Stimulated activated naive CD4-positive, alpha-beta T cell (primary cell): ENCODE measurements at regions not wholly inside any gene's neighbourhood (a gene's known extent, or its start where the extent isn't known, plus 50 kb on each side); places are given as distances from the start of the nearest gene placed in this dataset.
A peak's percentile ranks its signal among the peaks of the same experiment; 100 is the strongest.

Experiments used
- DNase-seq, 6 experiments: peaks; one replicate each; lab custom pipeline; 2025; lab: John Stamatoyannopoulos, UW

DNA sequence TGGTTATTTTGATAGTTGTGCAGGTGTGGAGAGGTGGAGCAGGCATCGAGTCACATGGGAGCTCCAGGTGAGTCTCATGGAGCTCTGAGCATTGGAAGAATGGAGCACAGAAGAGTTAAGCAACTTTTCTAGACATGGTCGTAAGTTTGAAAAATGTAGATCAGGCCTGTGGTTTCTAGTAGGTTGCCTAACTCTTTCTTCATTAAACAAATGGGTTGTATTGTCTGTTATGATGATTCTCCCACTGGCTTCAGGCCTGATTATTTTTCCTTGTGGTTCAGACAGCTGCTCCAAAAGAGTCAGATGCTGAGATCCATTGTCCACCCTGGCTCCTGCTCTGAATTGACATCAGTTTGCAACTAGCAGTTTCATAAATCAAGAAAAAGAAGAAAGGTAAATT, 80.3 kb upstream of the RPS23 start:
- no peak for DNase-seq

DNA sequence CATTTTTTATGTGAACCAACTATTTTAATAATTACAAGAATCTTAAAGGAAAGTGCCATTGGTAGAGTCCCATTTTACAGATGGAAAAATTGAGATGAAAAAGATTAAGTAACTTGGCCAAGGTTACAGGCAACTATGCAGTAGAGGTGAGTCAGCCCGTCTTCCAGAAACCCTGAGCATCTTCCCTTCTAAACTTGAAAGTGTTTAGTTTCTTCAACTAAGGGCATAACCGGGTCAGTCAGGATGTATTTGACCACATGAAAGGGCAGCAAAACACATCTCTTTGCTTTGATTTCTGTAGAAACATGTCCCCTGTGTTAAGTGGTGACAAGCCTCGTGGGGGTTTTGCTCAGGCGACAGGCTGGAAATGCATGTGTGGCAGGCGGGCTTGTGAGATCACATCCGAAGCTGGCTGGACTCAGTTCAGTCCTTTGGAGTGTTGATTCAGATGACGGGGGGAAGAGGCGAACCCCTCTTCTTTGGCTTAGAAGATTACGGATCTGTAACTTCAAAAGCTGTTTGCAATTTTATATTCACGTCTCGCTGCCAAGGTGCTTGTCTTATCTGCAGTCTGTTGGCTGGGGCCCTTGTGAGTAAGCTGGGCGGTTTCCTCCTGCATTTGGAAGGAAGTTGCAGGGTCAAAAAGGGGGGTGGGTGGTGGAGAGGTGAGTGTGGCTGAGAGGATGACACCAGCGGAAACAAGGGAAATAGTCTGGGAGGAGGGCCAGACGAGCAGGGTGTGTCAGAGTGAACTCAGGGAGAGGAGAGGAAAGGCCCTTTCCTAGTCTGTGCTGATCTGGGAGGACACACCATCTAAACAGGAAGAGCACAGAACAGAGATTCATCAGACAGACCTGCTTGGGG, 78.9 kb upstream of the RPS23 start:
- DNase-seq = peak; percentile 56 to 88 (median 74)

GRCh38 chr5:82356021-82356420, 77.9 kb upstream of the RPS23 start:
- DNase-seq = no peak

- DNase-seq = no peak
Observed at GRCh38 chr5:82355496-82355895, 77.3 kb upstream of the RPS23 start.

GRCh38 chr5:82355053-82355452, 76.9 kb upstream of the RPS23 start:
- DNase-seq = no peak

DNA sequence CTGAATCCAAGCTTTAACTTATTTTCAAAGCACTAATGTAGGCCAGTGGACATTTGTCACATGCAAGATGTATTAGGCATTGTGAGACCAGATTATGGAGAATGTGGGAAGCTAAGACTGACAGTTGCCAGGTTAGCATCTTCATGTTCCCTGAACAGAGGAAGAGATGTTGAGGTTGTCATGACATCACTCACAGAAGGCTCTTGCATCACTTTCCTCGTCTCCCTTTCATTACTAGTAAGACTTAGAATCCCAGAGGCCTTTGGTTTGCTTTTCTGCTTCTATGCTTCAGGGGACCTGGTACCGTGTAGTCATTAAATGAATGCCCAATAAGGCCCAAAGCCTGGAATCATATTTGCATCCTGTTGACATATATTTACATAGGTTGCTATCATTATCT, 76.4 kb upstream of the RPS23 start:
- no peak for DNase-seq

GRCh38 chr5:82353522-82353921, 75.4 kb upstream of the RPS23 start:
- DNase-seq = no peak

DNA sequence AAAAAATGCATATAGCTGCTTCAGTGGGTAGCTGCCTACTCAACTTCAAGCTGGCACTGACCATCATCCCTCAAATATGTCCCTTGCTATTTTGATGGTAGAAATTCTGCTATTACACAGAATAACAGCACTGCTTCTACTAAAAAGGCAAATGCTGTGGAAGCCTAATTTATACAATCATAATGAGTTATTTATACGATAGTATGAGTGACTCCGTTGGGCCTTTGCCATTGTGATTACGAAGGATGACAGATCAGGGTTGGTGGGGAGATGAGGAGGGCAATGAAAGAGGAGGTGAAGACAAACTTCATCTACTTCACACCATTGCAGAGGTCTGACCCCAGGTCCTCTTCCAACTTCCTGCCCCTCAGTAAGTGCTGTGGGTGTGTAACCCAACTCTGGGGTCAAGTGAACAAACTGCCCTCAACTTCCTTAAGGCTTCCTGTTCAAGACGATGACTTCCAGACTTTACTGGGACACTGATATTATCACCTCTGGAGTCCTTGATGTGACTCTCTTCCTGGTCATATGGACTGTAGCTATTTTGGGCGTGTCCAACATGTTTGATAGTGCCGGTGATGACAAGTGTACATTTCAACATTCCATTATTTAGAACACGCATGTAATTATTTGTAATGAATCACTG, 74.1 kb upstream of the RPS23 start:
- no peak for DNase-seq

- peak in 3 of 6 experiments; percentile 6 to 48 (median 48) for DNase-seq
Observed at GRCh38 chr5:82351754-82352145, 73.6 kb upstream of the RPS23 start.

DNA sequence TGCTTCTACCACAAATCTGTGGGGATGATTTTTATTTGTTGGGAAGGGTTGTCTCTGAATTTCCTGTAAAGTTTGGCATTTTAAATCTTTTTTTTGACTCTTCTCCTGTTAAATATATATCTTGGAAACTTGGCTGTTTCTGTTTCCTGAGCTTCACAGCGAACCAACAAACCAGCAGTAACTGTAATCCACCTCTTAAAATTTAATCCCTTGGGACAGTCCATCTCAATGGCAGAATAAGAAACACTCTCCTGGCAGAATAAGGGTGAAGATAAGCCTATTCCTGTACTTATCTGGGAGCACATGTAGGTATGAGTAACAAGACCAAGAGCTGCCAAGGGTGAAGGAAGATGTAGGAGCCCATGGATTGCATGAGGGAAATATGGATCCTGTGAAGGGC, 73.1 kb upstream of the RPS23 start:
- DNase-seq = no peak

GRCh38 chr5:82349652-82350051, 71.5 kb upstream of the RPS23 start:
- no peak for DNase-seq

DNA sequence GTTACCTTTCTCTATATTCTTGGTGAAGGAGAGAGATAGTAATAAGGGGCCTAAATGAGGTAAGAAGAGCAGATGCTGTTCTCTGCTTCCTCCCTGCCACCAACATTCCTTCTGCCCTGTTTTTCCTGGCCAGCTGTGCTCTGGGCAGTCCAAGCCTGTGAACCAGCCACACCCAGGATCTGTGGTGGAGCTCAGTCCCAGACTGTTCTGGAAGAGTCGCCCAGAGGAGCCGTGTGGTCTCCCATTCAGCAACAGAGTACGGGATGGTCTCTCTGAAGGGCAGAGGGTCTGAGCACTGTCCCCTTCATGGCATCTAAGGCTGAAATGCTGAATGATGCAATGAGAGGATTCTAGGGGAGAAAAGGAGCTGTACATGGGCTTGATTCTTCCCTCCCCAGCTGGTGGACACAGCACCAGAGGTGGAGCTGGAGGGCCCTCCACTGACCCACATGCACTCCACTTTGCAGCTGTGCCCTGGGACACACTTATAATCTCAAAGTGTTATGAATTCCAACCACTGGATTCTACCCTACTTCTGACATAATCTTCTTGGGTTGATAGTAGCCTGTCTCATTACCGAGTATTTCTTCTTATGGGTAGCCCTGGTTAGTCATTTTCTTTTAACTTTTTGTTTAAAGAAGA, 70.8 kb upstream of the RPS23 start:
- DNase-seq = no peak

GRCh38 chr5:82347201-82347865, 69.2 kb upstream of the RPS23 start:
- DNase-seq = no peak

GRCh38 chr5:82346399-82347165, 68.4 kb upstream of the RPS23 start:
- no peak for DNase-seq

- no peak for DNase-seq
Observed at GRCh38 chr5:82345108-82345507, 67.0 kb upstream of the RPS23 start.

- no peak for DNase-seq
Observed at GRCh38 chr5:82341325-82341724, 63.2 kb upstream of the RPS23 start.

GRCh38 chr5:82340799-82341198, 62.6 kb upstream of the RPS23 start:
- DNase-seq = no peak

DNA sequence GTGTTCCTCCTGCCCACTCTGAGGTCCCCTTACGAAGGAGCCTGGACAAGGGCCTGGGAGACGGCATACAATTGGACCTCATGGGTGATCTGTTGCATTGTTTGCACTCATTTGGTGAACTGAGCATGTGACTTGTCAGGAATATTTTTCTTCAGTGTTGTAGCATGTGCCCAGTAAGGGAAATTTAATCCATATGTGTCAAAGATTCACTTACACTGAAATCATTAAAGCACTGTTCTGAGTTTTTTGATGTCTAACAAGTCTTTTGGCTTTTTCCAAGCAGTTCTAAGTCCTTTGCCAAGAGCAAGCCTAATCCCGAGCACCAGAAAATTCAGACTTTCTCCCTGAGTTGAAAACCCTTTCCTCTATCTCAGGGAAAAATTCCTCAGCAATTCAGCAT, 61.6 kb upstream of the RPS23 start:
- no peak for DNase-seq

DNA sequence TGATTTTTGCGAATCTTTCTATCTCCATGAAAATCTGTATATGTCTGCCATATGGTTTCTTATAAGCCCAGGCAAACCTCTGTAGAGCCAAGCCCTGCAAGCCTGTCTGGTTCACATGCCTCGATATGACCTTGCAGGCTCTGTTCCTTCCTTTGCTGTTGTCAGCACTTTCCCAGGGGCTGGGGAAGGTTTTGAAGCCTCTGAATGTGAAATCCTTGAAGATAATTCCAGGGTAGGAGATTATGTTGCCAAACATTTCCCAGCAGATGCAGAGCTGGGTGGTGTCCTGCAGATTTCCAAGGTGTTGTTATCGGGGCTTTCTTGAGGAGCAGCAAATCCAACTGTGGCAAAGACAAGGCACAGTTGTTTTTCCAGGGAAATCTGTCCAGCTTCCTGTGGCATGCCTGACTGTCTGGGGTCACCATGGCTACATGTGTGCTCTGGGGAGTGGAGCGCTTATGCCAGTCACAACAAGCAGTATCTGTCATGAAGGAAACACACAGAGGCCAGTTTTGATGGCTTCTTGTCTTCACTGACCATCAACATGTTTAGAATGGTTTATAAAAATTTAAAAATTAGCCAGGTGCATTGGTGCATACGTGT, 60.7 kb upstream of the RPS23 start:
- DNase-seq = no peak

DNA sequence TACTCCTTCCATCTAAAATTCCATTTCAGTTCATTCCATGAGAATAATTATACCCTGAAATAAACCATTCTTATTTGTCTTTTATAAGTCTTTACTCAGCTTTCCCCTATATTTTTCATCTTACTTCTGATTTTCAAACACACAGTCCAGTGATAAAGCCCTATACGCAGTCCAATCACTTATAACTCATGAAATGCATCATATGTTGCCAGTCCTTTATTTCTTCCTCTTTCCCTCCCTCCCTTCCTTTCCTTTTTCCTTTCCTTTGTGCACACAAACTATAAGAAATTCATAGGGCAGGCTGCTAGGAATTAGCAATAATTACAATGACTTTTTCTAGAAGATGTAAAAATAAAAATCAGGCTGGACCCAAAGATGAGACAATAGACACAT, 58.8 kb upstream of the RPS23 start:
- no peak for DNase-seq

GRCh38 chr5:82336226-82336958, 58.2 kb upstream of the RPS23 start:
- no peak for DNase-seq
